K562 (cell line): ENCODE measurements at regions not wholly inside any gene's neighbourhood (a gene's known extent, or its start where the extent isn't known, plus 50 kb on each side); places are given as distances from the start of the nearest gene placed in this dataset.

Experiments used
- ATAC-seq: fragments of 200-7000 bp; cut with Tn5 transposase; 3 replicates; pipeline ENCODE4 v1.9.1; 2020; ENCODE audit warnings: moderate library complexity
- BruUV-seq: library from RNA; stranded (reverse); fragments of 400-500 nt; replicated peaks from 2 replicates; lab custom pipeline; 2021; lab: Mats Ljungman, UMichigan
- CTCF ChIA-PET: fragments of 300-600 bp; formaldehyde crosslinking; extraction: SDS; loops from one replicate; lab custom pipeline; 2021; ENCODE audit warnings: low intra/inter-chr PET ratio; lab: Yijun Ruan, JAX
- POLR2A ChIA-PET: fragments of 300-600, 350-650 bp; sonication (Branson Sonifier 250); formaldehyde crosslinking; extraction: SDS; loops from one replicate; lab custom pipeline; 2021; ENCODE audit warnings: antibody characterized with exemption, inconsistent platforms; lab: Yijun Ruan, JAX
- DNase-seq, 4 experiments: peaks; one replicate each; pipeline versions ENCODE4 v3.0.0 to v3.0.0-alpha.2; 2011 to 2018; ENCODE audit warnings: low spot score in 3 of 4, mixed read lengths in 3 of 4; ENCODE audit errors: extremely low read depth in 1 of 4
- FAIRE-seq: peaks from 2 replicates; lab custom pipeline; 2011; peaks lifted over from hg19 to GRCh38; lab: Jason Lieb, UNC
- H2AFZ ChIP-seq: 2 replicates; pipeline ENCODE4 v1.6.0; 2011; ENCODE audit warnings: low read depth, low read length, control low read depth, inconsistent platforms
- H3K27ac ChIP-seq: fragments of 200-600 bp; 3 replicates; pipeline ENCODE4 v1.8.0; 2011; ENCODE audit warnings: low read depth, mild to moderate bottlenecking, control low read depth, inconsistent platforms, low read length, moderate library complexity, mixed read lengths; ENCODE audit errors: extremely low read depth
- H3K27me3 ChIP-seq, 2 experiments: fragments of 300-600 bp in 1 of 2; 2 replicates in 1 of 2; 3 replicates in 1 of 2; pipeline versions ENCODE4 v1.6.0 to v1.8.0; 2011; ENCODE audit warnings: inconsistent platforms in 2 of 2, low read length in 2 of 2, mild to moderate bottlenecking in 1 of 2, mixed read lengths in 1 of 2, moderate library complexity in 1 of 2; ENCODE audit not compliant: control insufficient read depth in 2 of 2, insufficient read depth in 2 of 2
- H3K36me3 ChIP-seq: fragments of 300-600 bp; 3 replicates; pipeline ENCODE4 v1.8.0; 2011; ENCODE audit warnings: mild to moderate bottlenecking, low read length, inconsistent platforms; ENCODE audit not compliant: control insufficient read depth, insufficient read depth
- H3K4me1 ChIP-seq, 2 experiments: fragments of 200-600 bp in 1 of 2; replicated peaks in 1 of 2; 2 replicates in 1 of 2; 3 replicates in 1 of 2; pipeline versions ENCODE4 v1.5.1 to v1.8.0; 2011; ENCODE audit warnings: inconsistent platforms in 2 of 2, low read length in 2 of 2, mild to moderate bottlenecking in 1 of 2, mixed read lengths in 1 of 2, moderate library complexity in 1 of 2; ENCODE audit not compliant: control insufficient read depth in 2 of 2, insufficient read depth in 2 of 2
- H3K4me2 ChIP-seq: 2 replicates; pipeline ENCODE4 v1.6.1; 2011; ENCODE audit warnings: low read length, control low read depth, inconsistent platforms, mixed read lengths; ENCODE audit not compliant: insufficient read depth
- H3K4me3 ChIP-seq: fragments of 200-600 bp; sonication (generic), shearing (Covaris generic); 2 replicates; pipeline ENCODE4 v1.5.1; 2016; ENCODE audit warnings: control low read depth, inconsistent platforms
- H3K79me2 ChIP-seq: fragments of 200-600 bp; 3 replicates; pipeline ENCODE4 v1.8.0; 2011; ENCODE audit warnings: low read length, inconsistent platforms; ENCODE audit not compliant: control insufficient read depth, insufficient read depth
- H3K9ac ChIP-seq, 2 experiments: 2 replicates each; pipeline versions ENCODE4 v1.6.0 to v1.6.1; 2011; ENCODE audit warnings: low read depth in 2 of 2, low read length in 2 of 2, control low read depth in 1 of 2, inconsistent platforms in 1 of 2, mild to moderate bottlenecking in 1 of 2, mixed read lengths in 1 of 2; ENCODE audit not compliant: insufficient read depth in 1 of 2
- H3K9me1 ChIP-seq: one replicate; pipeline ENCODE4 v1.6.0; 2011; ENCODE audit warnings: inconsistent platforms, mild to moderate bottlenecking, low read length, moderate library complexity; ENCODE audit not compliant: control insufficient read depth, insufficient read depth
- H3K9me3 ChIP-seq: replicated peaks from 2 replicates; pipeline ENCODE4 v1.5.1; 2011; ENCODE audit warnings: low read depth, low read length, inconsistent platforms; ENCODE audit not compliant: control insufficient read depth, insufficient read depth
- H4K20me1 ChIP-seq: replicated peaks from 2 replicates; pipeline ENCODE4 v1.6.1; 2011; ENCODE audit warnings: low read length, inconsistent platforms, mixed read lengths; ENCODE audit not compliant: control insufficient read depth, insufficient read depth
- ATF1 ChIP-seq, 2 experiments: fragments of 450-650 bp in 1 of 2; IDR thresholded peaks; 2 replicates each; pipeline ENCODE4 v1.6.1; 2016; ENCODE audit warnings: missing compliant biosample characterization in 1 of 2, missing genetic modification characterization in 1 of 2
- CCAR2 ChIP-seq: fragments of 200-400 bp; formaldehyde crosslinking; IDR thresholded peaks from 2 replicates; pipeline ENCODE4 v1.6.1; 2017; ENCODE audit warnings: mild to moderate bottlenecking, low read depth, low read length
- HDAC3 ChIP-seq: fragments of 450-650 bp; IDR thresholded peaks from 2 replicates; pipeline ENCODE4 v1.6.1; 2018; ENCODE audit warnings: borderline replicate concordance, mild to moderate bottlenecking, moderate library complexity; ENCODE audit not compliant: partially characterized antibody
- SMAD1 ChIP-seq: fragments of 150-350 bp; IDR thresholded peaks from 2 replicates; pipeline ENCODE4 v1.6.1; 2014; ENCODE audit warnings: low read length, low read depth; ENCODE audit not compliant: partially characterized antibody
- SP2 ChIP-seq: IDR thresholded peaks from 2 replicates; pipeline ENCODE4 v1.6.1; 2011; ENCODE audit warnings: mild to moderate bottlenecking, low read depth, low read length, moderate library complexity; ENCODE audit not compliant: poor library complexity, severe bottlenecking; ENCODE audit errors: extremely low read depth
- TCFL5 ChIP-seq: fragments of 250-450 bp; sonication (Bioruptor Pico); conservative IDR thresholded peaks from 2 replicates; pipeline ENCODE4 v1.6.1; 2021; ENCODE audit warnings: mild to moderate bottlenecking, moderate library complexity, matching md5 sums
- ZNF143 ChIP-seq: sonication (generic); formaldehyde crosslinking; IDR thresholded peaks from 2 replicates; pipeline ENCODE4 v1.9.0; 2022; ENCODE audit warnings: mild to moderate bottlenecking, missing genetic modification reagents
- ZNF707 ChIP-seq: fragments of 250-450 bp; sonication (Bioruptor Pico); conservative IDR thresholded peaks from 2 replicates; pipeline ENCODE4 v1.8.0; 2022; ENCODE audit warnings: inconsistent platforms, mild to moderate bottlenecking, moderate library complexity
- ZSCAN32 ChIP-seq: fragments of 450-650 bp; formaldehyde crosslinking; IDR thresholded peaks from 2 replicates; pipeline ENCODE4 v1.4.0; 2020; ENCODE audit warnings: mild to moderate bottlenecking, moderate library complexity
- WGBS: fragments of 100-300 bp; shearing (Covaris generic); methylation state at CpG from one replicate; pipeline ENCODE4 v1.1.6; 2016; ENCODE audit warnings: low coverage, mixed read lengths; ENCODE audit not compliant: insufficient coverage; ENCODE audit errors: missing lambda C conversion rate; 5-methylcytosine and 5-hydroxymethylcytosine counted together
- in situ Hi-C: fragments of 300-500 bp; cut with MboI; formaldehyde crosslinking; loops from 4 replicates; pipeline ENCODE4 v1.15.0; 2018; ENCODE audit warnings: inconsistent platforms, mixed read lengths
- intact Hi-C: fragments of 100-400 bp; cut with micrococcal nuclease; formaldehyde crosslinking; loops from 2 replicates; pipeline ENCODE4 v1.14.2; 2022
- TF ChIP-seq, protein P1 (sequence below): IDR thresholded peaks from 2 replicates; pipeline ENCODE4 v1.6.1; 2011; ENCODE audit not compliant: insufficient read length; ENCODE audit errors: extremely low read depth
- TF ChIP-seq, protein P2 (sequence below): IDR thresholded peaks from 2 replicates; pipeline ENCODE4 v1.6.1; 2012; ENCODE audit warnings: low read depth, low read length, improper control_type of control experiment, borderline replicate concordance

DNA sequence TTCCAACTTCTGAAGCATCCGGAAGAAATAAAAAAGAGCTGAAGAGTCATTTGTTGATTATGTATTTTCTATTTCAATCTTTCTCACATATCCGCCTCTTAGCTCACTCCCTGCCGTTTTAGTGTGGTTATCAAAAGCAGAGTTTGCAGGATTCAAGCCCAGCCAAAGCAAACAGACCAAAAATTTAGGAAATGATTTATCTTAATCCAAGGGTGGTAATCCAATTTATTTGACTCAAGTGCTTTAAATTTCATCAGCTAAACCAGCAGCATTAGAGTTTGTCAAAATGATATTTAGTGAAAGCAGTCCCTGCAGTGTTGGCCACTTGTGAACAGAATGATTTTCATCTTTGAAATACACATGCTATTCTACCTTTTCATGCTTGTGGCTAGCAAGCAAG lies 129.3 kb upstream of the CCDC68 start:
- intact Hi-C loops, result no loop called here
- no peaks in the 10 kb centered on the region for H3K4me1 ChIP-seq
- H3K36me3 ChIP-seq, result no peaks in the 10 kb centered on the region
- ATAC-seq, result no peak
- TF ChIP-seq, protein P1, sequence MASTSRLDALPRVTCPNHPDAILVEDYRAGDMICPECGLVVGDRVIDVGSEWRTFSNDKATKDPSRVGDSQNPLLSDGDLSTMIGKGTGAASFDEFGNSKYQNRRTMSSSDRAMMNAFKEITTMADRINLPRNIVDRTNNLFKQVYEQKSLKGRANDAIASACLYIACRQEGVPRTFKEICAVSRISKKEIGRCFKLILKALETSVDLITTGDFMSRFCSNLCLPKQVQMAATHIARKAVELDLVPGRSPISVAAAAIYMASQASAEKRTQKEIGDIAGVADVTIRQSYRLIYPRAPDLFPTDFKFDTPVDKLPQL, result no peak
- TF ChIP-seq ATF1 (CRISPR knock-in tag; IDR thresholded peaks at IDR 0.05) (no peak), ATF1 (tag; IDR thresholded peaks at IDR 0.05) (no peak), TCFL5 (CRISPR knock-in tag) (no peak), SP2 (no peak), SMAD1 (no peak), ZNF143 (CRISPR knock-in tag) (no peak), CCAR2 (no peak), ZSCAN32 (CRISPR knock-in tag) (no peak), HDAC3 (no peak), ZNF707 (CRISPR knock-in tag) (no peak)
- TF ChIP-seq, protein P2, sequence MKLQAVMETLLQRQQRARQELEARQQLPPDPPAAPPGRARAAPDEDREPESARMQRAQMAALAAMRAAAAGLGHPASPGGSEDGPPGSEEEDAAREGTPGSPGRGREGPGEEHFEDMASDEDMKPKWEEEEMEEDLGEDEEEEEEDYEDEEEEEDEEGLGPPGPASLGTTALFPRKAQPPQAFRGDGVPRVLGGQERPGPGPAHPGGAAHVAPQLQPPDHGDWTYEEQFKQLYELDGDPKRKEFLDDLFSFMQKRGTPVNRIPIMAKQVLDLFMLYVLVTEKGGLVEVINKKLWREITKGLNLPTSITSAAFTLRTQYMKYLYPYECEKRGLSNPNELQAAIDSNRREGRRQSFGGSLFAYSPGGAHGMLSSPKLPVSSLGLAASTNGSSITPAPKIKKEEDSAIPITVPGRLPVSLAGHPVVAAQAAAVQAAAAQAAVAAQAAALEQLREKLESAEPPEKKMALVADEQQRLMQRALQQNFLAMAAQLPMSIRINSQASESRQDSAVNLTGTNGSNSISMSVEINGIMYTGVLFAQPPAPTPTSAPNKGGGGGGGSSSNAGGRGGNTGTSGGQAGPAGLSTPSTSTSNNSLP, result no peak
- TF ChIP-seq, all 486 proteins: peak for 0
- H4K20me1 ChIP-seq, result no peaks in the 10 kb centered on the region
- H2AFZ ChIP-seq, result no peak overlapping the region
- H3K79me2 ChIP-seq, result no peaks in the 10 kb centered on the region
- CTCF ChIA-PET, result no interaction called here
- no peak overlapping the region for H3K27ac ChIP-seq
- no peak for FAIRE-seq
- H3K9me1 ChIP-seq, result no peaks in the 10 kb centered on the region
- no peak overlapping the region for H3K9ac ChIP-seq
- POLR2A ChIA-PET, result no interaction called here
- H3K4me2 ChIP-seq, result no peak overlapping the region
- no TSS peak for BruUV-seq
- no peaks in the 10 kb centered on the region for H3K27me3 ChIP-seq
- no peak for DNase-seq
- 0% methylated on average over 3 of the region's 3 CpGs for WGBS
- H3K4me3 ChIP-seq, result no peak overlapping the region
- in situ Hi-C loops, result no loop called here
- no peaks in the 10 kb centered on the region for H3K9me3 ChIP-seq
